ENCODE measurements at regions not wholly inside any gene's neighbourhood (a gene's known extent, or its start where the extent isn't known, plus 50 kb on each side); places are given as distances from the start of the nearest gene placed in this dataset.
A peak's percentile ranks its signal among the peaks of the same experiment; 100 is the strongest.

DNA sequence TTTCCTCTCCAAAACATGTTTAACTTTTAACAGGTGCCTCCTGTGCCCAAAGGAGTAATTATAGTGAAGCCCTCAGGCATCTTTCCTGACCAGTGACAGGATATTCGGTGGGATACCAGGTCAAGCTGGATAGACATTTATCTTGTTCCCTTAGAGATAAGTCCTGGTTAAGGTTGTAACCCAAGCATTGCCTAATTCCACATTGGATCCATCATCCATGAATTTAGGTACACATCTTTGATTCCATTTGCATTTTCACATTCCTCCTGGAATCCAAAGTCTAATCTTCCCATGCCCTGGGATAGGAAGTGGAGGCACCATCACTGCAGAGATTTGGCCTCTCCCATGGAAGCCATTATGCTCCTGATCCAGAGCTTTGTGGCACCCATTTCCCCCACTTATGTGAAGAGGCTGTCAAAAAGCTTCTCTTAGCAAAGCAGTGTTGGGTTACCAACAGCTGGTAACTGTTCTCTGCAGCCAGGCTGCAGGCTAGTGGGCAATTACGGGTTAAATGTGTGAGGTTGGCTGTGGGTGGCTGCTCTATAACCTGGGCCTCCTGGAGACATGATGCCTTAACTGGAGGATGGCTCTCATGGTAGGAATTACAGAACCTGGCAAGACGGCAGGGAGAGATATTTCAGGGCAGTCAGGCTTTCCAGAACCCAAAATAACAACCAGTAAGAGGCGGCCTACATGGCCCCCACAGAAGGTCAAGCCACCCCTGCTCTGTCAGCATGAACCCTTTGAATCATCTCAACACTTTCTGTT lies 96.9 kb upstream of the VGLL2 start:
- DNase-seq (ENCODE audit: low spot score): no peak

GRCh38 chr6:117169064-117169665 lies 96.2 kb upstream of the VGLL2 start:
- DNase-seq (ENCODE audit: low spot score): peak; percentile 23

GRCh38 chr6:117169781-117170281 lies 95.5 kb upstream of the VGLL2 start:
- DNase-seq (ENCODE audit: low spot score): peak; percentile 67

DNA sequence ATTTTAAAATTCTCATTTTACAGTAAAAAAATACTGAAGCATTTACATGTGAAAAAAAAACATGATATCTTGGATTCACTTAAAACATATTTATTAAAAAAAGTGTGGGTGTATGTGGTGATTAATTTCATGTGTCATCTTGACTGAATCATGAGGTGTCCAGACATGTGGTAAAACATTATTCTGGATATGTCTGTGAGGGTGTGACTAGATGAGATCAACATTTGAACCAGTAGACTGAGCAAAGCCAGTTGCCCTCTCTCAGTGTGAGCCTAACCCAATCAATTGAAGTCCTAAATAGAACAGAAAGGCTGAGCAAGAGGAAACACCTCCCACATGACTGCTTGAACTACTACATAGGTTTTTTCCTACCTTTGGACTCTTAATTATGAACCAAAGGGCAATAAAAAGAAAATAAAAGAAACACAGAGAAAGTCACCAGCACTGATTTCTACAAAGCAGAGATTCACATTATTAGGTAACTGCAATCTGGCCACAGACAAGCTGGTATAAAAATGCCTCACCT lies 90.5 kb upstream of the VGLL2 start:
- peak; percentile 86 for DNase-seq (ENCODE audit: low spot score)

- DNase-seq (ENCODE audit: low spot score): peak; percentile 22
These were observed 76.6 kb upstream of the VGLL2 start for GRCh38 chr6:117188627-117189201.

- no peak for DNase-seq (ENCODE audit: low spot score)
These were observed 74.3 kb upstream of the VGLL2 start for GRCh38 chr6:117191009-117191408.

DNA sequence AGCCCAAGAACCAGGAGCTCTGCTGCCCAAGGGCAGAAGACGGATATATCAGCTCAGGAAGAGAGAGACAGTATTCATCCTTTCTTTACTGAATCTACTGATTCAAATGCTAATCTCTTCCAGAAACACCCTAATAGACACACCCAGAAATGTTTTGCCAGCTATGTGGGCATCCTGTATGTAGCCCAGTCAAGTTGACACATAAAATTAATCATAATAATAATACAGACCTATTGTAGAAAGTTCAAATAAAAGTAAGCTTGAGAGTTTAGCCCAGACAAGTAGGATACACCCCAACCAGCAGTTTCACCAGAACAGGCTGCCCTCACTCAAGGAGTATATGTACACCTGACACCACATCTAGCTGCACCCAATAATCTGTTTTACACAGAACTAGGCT lies 73.9 kb upstream of the VGLL2 start:
- DNase-seq (ENCODE audit: low spot score): no peak

- DNase-seq (ENCODE audit: low spot score): no peak
These were observed 71.1 kb upstream of the VGLL2 start for GRCh38 chr6:117194271-117194670.

GRCh38 chr6:117194978-117195377 lies 70.4 kb upstream of the VGLL2 start:
- no peak for DNase-seq (ENCODE audit: low spot score)

DNA sequence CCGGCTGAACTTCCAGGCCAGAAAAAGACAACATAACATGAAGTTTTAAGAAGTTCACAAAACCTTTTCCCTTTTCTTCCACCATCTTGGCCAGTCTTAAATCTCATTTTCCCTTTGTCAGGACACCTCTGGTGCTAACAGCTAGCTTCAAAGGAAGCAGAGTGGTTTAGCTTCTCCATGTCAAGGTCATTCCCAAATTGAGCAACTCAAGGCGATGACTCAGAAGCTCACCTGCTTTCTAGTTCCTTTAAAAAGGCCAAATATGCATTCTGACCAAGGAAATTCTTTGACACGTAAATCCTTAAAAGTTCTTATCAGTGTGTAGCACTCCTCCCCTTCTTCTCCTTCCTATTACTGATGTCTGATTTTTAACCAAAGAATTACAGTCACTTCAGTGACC lies 69.6 kb upstream of the VGLL2 start:
- peak; percentile 38 for DNase-seq (ENCODE audit: low spot score)

GRCh38 chr6:117200067-117200466 lies 65.3 kb upstream of the VGLL2 start:
- no peak for DNase-seq (ENCODE audit: low spot score)

DNA sequence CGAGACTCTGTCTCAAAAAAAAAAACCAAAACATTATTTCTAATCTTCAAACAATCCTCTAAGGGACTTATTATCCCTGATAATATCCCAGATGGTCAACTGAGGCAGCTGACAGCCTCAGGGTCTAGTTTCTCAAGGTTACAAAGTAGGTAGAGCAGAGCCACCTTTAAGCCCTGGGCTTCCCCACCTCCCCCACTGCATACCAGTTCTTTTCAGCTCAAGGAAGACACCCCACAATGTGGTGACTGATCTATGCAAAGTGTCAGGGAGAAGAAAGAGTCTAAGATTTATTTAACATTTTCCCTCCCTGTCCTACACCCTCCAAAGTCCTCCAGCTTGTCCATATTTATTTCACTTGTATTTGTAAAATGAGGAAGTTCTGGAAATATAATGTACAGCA lies 60.5 kb upstream of the VGLL2 start:
- no peak for DNase-seq (ENCODE audit: low spot score)

DNA sequence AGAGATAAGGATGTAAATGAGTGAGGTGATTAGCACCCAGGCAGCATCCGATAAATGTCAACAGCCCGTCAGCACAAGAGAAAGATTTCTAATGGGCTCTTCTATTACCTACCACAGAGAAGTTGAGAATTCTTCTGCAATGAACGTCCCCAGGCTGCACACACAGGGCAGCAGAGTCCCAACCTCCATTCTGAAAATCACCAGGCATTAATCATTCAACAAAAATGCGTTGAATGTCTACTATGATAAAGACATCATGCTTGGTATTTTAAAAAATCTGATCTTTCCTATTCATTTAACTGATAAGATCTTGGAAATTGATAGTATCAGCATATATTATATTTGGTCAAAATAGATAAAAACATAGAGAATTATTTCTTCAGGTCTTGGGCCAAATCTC lies 59.5 kb upstream of the VGLL2 start:
- DNase-seq (ENCODE audit: low spot score): peak; percentile 21

DNA sequence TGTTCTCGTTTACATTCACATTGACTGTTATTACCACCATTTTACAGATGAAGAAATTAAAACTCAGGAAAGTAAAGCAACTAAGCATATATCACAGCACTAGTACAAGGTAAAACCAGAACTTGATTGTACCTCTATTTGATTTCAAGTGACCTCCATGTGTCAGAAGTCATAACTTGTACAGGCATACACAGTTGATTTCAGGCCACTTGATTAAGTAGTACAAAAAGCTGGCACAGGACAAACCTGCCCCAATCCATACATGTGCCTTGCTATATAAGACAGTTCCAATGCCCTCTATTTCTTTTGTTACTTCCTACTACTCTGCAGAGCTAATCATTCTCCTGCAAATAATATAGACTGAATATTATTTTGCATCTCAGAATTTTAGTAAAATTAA lies 58.8 kb upstream of the VGLL2 start:
- no peak for DNase-seq (ENCODE audit: low spot score)

GRCh38 chr6:117206944-117207687 lies 58.2 kb upstream of the VGLL2 start:
- peak; percentile 74 for DNase-seq (ENCODE audit: low spot score)

DNA sequence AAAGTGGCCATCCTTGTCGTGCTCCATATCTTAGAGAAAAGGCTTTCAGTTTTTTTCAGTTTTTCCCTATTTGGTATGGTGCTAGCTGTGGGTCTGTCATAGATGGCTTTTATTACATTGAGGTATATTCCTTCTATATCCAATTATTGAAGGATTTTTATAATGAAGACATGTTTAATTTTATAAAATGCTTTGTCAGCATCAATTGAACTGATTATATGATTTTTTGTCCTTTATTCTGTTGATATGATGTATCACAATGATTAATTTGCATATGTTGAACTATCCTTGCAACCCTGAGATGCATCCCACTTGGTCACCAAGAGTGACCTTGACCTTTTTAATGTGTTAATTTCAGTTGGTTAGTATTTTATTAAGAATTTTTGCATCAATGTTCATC lies 55.1 kb upstream of the VGLL2 start:
- no peak for DNase-seq (ENCODE audit: low spot score)

DNA sequence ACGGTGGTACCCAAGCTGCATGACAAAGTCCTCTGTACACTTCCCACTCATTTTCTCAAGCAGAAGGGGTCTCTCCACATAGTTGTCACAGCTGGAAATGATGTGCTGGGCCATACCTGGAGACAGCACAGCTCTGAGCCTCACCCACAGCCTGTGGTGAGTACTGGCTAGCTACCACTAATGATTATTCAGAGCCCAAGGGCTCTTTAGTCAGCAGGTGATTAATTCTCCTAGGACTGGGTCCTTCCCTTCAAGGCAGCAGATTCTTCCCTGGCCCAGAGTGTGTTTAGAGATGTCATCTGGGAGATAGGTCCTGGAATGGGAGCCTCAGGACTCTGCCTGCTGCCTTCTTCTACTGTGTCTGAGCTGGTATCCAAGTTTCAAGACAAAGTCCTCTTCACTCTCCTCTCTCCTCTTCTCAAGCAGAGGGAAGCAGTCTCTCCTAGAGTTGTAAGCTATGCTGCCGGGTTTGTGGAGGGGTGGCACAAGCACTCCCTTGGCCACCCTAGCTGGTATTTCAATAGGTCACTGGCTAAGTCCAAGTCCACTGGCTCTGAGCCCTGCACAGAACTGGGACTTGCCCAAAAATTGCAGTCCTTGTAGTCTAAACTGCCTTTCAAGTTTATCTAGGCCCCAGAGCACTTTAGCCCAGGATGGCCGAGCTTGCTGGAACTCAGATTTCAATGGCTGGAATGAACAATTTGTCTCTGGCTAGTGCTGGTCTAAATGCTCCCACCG lies 49.8 kb upstream of the VGLL2 start:
- DNase-seq (ENCODE audit: low spot score): peak; percentile 2

All from kidney tubule cell (primary cell).